A549 (cell line): ENCODE measurements at regions not wholly inside any gene's neighbourhood (a gene's known extent, or its start where the extent isn't known, plus 50 kb on each side); places are given as distances from the start of the nearest gene placed in this dataset.

ENCODE experiments used
- ATAC-seq, 2 experiments: fragments of 200-7000 bp in 1 of 2; fragments of >200 bp in 1 of 2; cut with Nextera tagmentation in 1 of 2; cut with Tn5 transposase in 1 of 2; 3 replicates each; pipeline versions ENCODE4 v1.8.0 to v1.9.1; 2018 to 2020; ENCODE audit warnings: mild to moderate bottlenecking in 1 of 2, moderate library complexity in 1 of 2
- CTCF ChIA-PET: fragments of 300-600 bp; sonication (Branson Sonifier 250); formaldehyde crosslinking; extraction: SDS; loops from one replicate; lab custom pipeline; 2021; ENCODE audit warnings: antibody characterized with exemption, inconsistent platforms; lab: Yijun Ruan, JAX
- POLR2A ChIA-PET: fragments of 350-600 bp; formaldehyde crosslinking; extraction: SDS; loops from one replicate; lab custom pipeline; 2021; ENCODE audit warnings: antibody characterized with exemption, inconsistent platforms; lab: Yijun Ruan, JAX
- DNase-seq, 2 experiments: peaks; one replicate each; pipeline versions ENCODE4 v3.0.0 to v3.0.0-alpha.2; 2011 to 2016; ENCODE audit warnings: low read depth in 1 of 2, low spot score in 1 of 2
- FAIRE-seq: peaks from 2 replicates; lab custom pipeline; 2011; peaks lifted over from hg19 to GRCh38; lab: Jason Lieb, UNC
- H3K27ac ChIP-seq, 2 experiments: fragments of >200 bp; sonication (Bioruptor Twin); formaldehyde crosslinking; 3 replicates each; pipeline ENCODE4 v1.5.1; 2016 to 2017
- H3K4me1 ChIP-seq: fragments of >200 bp; sonication (Bioruptor Twin); formaldehyde crosslinking; 3 replicates; pipeline ENCODE4 v1.6.1; 2016
- H3K4me2 ChIP-seq: fragments of >200 bp; sonication (Bioruptor Twin); formaldehyde crosslinking; 3 replicates; pipeline ENCODE4 v1.6.1; 2016
- H3K4me3 ChIP-seq: fragments of >200 bp; sonication (Bioruptor Twin); formaldehyde crosslinking; 3 replicates; pipeline ENCODE4 v1.5.1; 2016
- H3K9me3 ChIP-seq: fragments of >200 bp; sonication (Bioruptor Twin); formaldehyde crosslinking; 3 replicates; pipeline ENCODE4 v1.6.1; 2016
- BCL3 ChIP-seq: fragments of >200 bp; sonication (Bioruptor Twin); formaldehyde crosslinking; IDR thresholded peaks from 3 replicates; pipeline ENCODE4 v1.6.1; 2016
- CBX2 ChIP-seq: fragments of 200-600 bp; sonication (generic); IDR thresholded peaks from 2 replicates; pipeline ENCODE4 v1.6.1; 2016; ENCODE audit warnings: low read depth, mild to moderate bottlenecking, borderline replicate concordance
- CHD2 ChIP-seq: fragments of 150-350 bp; IDR thresholded peaks from 2 replicates; pipeline ENCODE4 v1.6.1; 2014; ENCODE audit warnings: low read length; ENCODE audit not compliant: partially characterized antibody
- CTCF ChIP-seq: fragments of >200 bp; sonication (Bioruptor Twin); formaldehyde crosslinking; IDR thresholded peaks from 3 replicates; pipeline ENCODE4 v1.5.1; 2016
- E2F6 ChIP-seq: IDR thresholded peaks from 2 replicates; pipeline ENCODE4 v1.6.1; 2012; ENCODE audit warnings: low read depth, borderline replicate concordance
- EHMT2 ChIP-seq: fragments of 200-600 bp; sonication (generic); IDR thresholded peaks from 2 replicates; pipeline ENCODE4 v1.6.1; 2016; ENCODE audit warnings: antibody characterized with exemption, low read depth, mild to moderate bottlenecking, moderate library complexity
- EP300 ChIP-seq, 2 experiments: fragments of >200 bp; sonication (Bioruptor Twin); formaldehyde crosslinking; IDR thresholded peaks; 2 replicates in 1 of 2; 3 replicates in 1 of 2; pipeline ENCODE4 v1.6.1; 2016 to 2017
- ESRRA ChIP-seq: fragments of 150-350 bp; IDR thresholded peaks from 2 replicates; pipeline ENCODE4 v1.6.1; 2014; ENCODE audit warnings: mild to moderate bottlenecking, low read length, borderline replicate concordance
- GATA3 ChIP-seq: IDR thresholded peaks from 2 replicates; pipeline ENCODE4 v1.6.1; 2012; ENCODE audit warnings: borderline replicate concordance
- HES2 ChIP-seq: fragments of >200 bp; sonication (Bioruptor Twin); formaldehyde crosslinking; IDR thresholded peaks from 2 replicates; pipeline ENCODE4 v1.6.1; 2016
- HOXA7 ChIP-seq: fragments of 250-450 bp; sonication (Bioruptor Pico); IDR thresholded peaks from 2 replicates; pipeline ENCODE4 v1.5.0; 2020; ENCODE audit warnings: mild to moderate bottlenecking, moderate library complexity
- HOXB13 ChIP-seq: fragments of 250-450 bp; sonication (Bioruptor Pico); IDR thresholded peaks from 2 replicates; pipeline ENCODE4 v1.5.0; 2020; ENCODE audit warnings: low read depth, mild to moderate bottlenecking, moderate library complexity
- JUN ChIP-seq, 2 experiments: fragments of >200 bp; sonication (Bioruptor Twin); formaldehyde crosslinking; IDR thresholded peaks; 2 replicates in 1 of 2; 3 replicates in 1 of 2; pipeline ENCODE4 v1.6.1; 2016 to 2017
- MAFK ChIP-seq: fragments of 450-650 bp; IDR thresholded peaks from 2 replicates; pipeline ENCODE4 v1.6.1; 2014; ENCODE audit not compliant: partially characterized antibody
- NPAS2 ChIP-seq: fragments of 250-450 bp; sonication (Bioruptor Pico); IDR thresholded peaks from 2 replicates; pipeline ENCODE4 v1.8.0; 2022; ENCODE audit warnings: mild to moderate bottlenecking, moderate library complexity, borderline replicate concordance
- NR3C1 ChIP-seq: fragments of >200 bp; sonication (Bioruptor Twin); formaldehyde crosslinking; IDR thresholded peaks from 3 replicates; pipeline ENCODE4 v1.6.1; 2017
- SMC3 ChIP-seq: fragments of >200 bp; sonication (Bioruptor Twin); formaldehyde crosslinking; IDR thresholded peaks from 3 replicates; pipeline ENCODE4 v1.6.1; 2018; ENCODE audit warnings: inconsistent platforms
- TFCP2L1 ChIP-seq: fragments of 250-450 bp; sonication (Bioruptor Pico); IDR thresholded peaks from 2 replicates; pipeline ENCODE4 v1.5.0; 2021; ENCODE audit warnings: mild to moderate bottlenecking
- TP53 ChIP-seq: fragments of 250-450 bp; sonication (Bioruptor Pico); IDR thresholded peaks from 2 replicates; pipeline ENCODE4 v1.5.0; 2021; ENCODE audit warnings: mild to moderate bottlenecking, moderate library complexity
- WGBS: methylation state at CpG from one replicate; pipeline ENCODE4 v1.1.6; 2017; ENCODE audit errors: missing lambda C conversion rate; 5-methylcytosine and 5-hydroxymethylcytosine counted together
- TF ChIP-seq, protein P1 (sequence below): fragments of 450-650 bp; IDR thresholded peaks from 2 replicates; pipeline ENCODE4 v1.6.1; 2014; ENCODE audit warnings: antibody characterized with exemption

DNA sequence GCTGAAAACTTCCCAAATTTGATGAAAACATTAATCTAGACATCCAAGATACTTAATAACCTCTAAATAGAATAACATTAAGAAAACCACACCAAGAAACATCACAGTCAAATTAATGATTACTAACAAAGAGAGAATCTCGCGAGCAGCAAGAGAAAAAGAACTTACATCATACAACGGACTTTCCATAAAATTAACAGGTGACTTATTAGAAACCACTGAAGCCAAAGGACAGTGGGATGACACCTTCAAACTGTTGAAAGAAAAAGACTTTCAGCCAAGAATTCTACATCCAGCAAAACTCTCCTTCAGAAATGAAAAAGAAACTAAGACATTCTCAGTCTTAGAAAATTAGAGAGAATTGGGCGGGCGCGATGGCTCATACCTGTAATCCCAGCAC lies 232.0 kb downstream of the SNCA start:
- Histone ChIP-seq H3K9me3 (no peaks in the 10 kb centered on the region), H3K27ac (no peak overlapping the region), H3K4me2 (0 out of 3 replicates have a peak overlapping the region, but pooled peaks have one; percentile 17), H3K4me3 (no peak overlapping the region), H3K4me1 (no peaks in the 10 kb centered on the region)
- ChIA-PET CTCF (no interaction called here), POLR2A (no interaction called here)
- DNase-seq (no peak), FAIRE-seq (no peak), ATAC-seq (no peak)
- no peak for TF ChIP-seq HOXA7 (CRISPR knock-in tag)
- TF ChIP-seq MAFK = no peak
- WGBS = 49% methylated on average over 6 of the region's 6 CpGs

DNA sequence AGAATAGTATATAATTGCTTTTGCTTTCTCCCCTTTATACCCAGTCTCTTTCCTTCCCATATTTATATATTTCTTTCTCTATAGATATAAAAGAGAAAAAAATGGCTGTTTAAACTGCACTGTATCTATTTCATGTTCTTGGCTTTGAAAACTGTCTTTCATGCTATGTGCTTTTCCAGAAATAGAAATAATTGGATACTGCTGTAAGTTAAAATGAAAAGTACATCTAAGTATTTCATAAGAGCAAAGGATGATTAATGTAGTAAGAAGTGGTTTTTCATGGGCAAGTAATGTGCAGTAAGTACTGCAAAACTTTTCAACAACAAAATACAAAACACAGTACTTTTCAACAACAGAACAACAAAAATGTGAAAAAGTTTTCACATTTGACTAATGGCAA lies 237.9 kb downstream of the SNCA start:
- H3K4me3 ChIP-seq = no peak overlapping the region
- H3K4me2 ChIP-seq = no peak overlapping the region
- no peak for ATAC-seq
- FAIRE-seq = no peak
- H3K27ac ChIP-seq = no peak overlapping the region
- CTCF ChIA-PET = no interaction called here
- no peak for TF ChIP-seq GATA3
- TF ChIP-seq CHD2 = no peak
- no peak for TF ChIP-seq TP53 (CRISPR knock-in tag)
- no peak for TF ChIP-seq NR3C1
- no peak for TF ChIP-seq JUN (IDR thresholded peaks at IDR 0.05)
- TF ChIP-seq ESRRA = no peak
- no peak for TF ChIP-seq HOXA7 (CRISPR knock-in tag)
- no peak for TF ChIP-seq TFCP2L1 (CRISPR knock-in tag)
- TF ChIP-seq, protein P1, sequence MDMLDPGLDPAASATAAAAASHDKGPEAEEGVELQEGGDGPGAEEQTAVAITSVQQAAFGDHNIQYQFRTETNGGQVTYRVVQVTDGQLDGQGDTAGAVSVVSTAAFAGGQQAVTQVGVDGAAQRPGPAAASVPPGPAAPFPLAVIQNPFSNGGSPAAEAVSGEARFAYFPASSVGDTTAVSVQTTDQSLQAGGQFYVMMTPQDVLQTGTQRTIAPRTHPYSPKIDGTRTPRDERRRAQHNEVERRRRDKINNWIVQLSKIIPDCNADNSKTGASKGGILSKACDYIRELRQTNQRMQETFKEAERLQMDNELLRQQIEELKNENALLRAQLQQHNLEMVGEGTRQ = no peak
- TF ChIP-seq HES2 = no peak
- TF ChIP-seq EP300 (IDR thresholded peaks at IDR 0.05) = no peak
- no peak for TF ChIP-seq NPAS2 (CRISPR knock-in tag)
- TF ChIP-seq BCL3 = no peak
- TF ChIP-seq E2F6 = no peak
- TF ChIP-seq HOXB13 (CRISPR knock-in tag) = no peak
- no peak for TF ChIP-seq CBX2
- no peak for DNase-seq
- H3K9me3 ChIP-seq = no peaks in the 10 kb centered on the region
- POLR2A ChIA-PET = no interaction called here
- no peaks in the 10 kb centered on the region for H3K4me1 ChIP-seq

DNA sequence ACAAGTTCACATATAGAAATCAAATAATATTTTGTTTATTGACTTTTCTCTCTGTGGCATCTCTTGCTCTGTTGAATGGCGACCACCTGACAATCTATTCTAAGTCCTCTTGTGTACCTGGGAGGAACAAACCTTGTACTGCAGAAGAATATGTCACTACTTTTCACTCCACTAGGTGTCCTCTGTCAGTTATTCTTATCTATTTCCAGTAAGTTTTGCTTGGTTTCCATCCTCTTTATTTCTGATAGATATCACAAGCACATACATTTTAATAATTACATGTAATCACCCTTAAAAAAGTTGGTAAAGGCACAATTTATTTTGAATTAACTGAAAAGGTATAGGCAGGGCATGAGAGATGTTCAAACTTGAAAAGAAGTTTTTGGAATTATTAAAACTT lies 238.4 kb downstream of the SNCA start:
- Histone ChIP-seq H3K4me1 (no peaks in the 10 kb centered on the region), H3K4me3 (no peak overlapping the region), H3K9me3 (no peaks in the 10 kb centered on the region)
- FAIRE-seq (no peak), ATAC-seq (peak in 1 of 2 experiments; percentile 48; a peak in 1 of 6 replicates), DNase-seq (peak; percentile 1 to 20)
- TF ChIP-seq CTCF (peak; percentile 23; the same call in 2 of the 3 replicates), EHMT2 (no peak), SMC3 (0 out of 3 replicates have a peak, but pooled peaks have one; percentile 21)
- TF ChIP-seq, all 56 proteins: peak for 2
- no peak overlapping the region for H3K4me2 ChIP-seq
- POLR2A ChIA-PET = no interaction called here
- H3K27ac ChIP-seq = no peak overlapping the region
- 5% methylated on average over 1 of the region's 1 CpG for WGBS
- CTCF ChIA-PET = no interaction called here
